ENCODE measurements at regions not wholly inside any gene's neighbourhood (a gene's known extent, or its start where the extent isn't known, plus 50 kb on each side); places are given as distances from the start of the nearest gene placed in this dataset.

DNA sequence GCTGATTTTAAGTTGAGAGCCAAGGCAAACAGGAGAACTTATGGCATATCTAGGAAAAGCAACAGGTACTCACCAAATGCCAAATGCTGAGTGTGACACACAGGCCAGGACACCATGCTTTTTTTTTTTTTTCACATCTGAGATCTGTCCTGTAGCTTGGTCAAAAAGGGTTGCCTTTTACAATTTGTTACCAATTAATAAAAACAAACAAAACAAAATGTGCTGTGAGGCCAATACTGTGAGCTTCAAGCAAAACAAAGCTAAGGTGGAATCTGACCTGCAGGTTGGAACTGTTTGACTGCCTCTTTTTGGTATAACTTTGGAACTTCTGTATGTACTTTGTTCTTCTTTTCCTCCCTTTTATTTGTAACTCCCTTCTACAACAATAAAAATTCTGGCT is 548.5 kb upstream of the IGFBP7 start:
- H3K9me3 ChIP-seq = no peaks in the 10 kb centered on the region
- H3K4me1 ChIP-seq = no peaks in the 10 kb centered on the region
- TF ChIP-seq, protein P1, sequence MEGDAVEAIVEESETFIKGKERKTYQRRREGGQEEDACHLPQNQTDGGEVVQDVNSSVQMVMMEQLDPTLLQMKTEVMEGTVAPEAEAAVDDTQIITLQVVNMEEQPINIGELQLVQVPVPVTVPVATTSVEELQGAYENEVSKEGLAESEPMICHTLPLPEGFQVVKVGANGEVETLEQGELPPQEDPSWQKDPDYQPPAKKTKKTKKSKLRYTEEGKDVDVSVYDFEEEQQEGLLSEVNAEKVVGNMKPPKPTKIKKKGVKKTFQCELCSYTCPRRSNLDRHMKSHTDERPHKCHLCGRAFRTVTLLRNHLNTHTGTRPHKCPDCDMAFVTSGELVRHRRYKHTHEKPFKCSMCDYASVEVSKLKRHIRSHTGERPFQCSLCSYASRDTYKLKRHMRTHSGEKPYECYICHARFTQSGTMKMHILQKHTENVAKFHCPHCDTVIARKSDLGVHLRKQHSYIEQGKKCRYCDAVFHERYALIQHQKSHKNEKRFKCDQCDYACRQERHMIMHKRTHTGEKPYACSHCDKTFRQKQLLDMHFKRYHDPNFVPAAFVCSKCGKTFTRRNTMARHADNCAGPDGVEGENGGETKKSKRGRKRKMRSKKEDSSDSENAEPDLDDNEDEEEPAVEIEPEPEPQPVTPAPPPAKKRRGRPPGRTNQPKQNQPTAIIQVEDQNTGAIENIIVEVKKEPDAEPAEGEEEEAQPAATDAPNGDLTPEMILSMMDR (IDR thresholded peaks at IDR 0.05) = no peak
- H3K36me3 ChIP-seq (ENCODE audit: insufficient read depth in 1 of 2, low read depth in 1 of 2) = no peaks in the 10 kb centered on the region
- DNase-seq (no peak), ATAC-seq (no peak)
- intact Hi-C loops (cut with DNase I) = no loop called here
- no peak overlapping the region for H3K4me3 ChIP-seq
- no peaks in the 10 kb centered on the region for H3K27me3 ChIP-seq (ENCODE audit: insufficient read depth in 3 of 3, low read length in 2 of 3)
- H3K27ac ChIP-seq = no peak overlapping the region

DNA sequence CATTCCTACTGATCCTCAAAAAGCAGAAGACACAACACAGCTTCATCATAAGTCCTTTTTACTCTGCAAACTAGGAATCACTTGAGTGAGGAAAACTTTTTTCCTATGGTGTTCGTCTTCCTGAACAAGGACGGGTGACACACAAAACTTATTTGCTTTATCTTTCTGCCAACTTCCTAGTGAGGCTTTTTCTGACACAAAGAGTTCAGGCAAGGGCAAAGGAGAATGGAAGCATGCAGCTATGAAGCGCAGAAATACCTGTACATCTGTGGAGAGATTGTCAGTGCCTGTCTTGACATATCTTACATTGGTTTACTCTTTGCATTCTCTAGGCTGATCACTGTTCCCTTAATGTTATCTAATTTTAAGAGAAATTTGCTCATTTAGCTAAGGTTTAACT is 548.0 kb upstream of the IGFBP7 start:
- Histone ChIP-seq H3K27me3 (ENCODE audit: insufficient read depth in 3 of 3, low read length in 2 of 3) (no peaks in the 10 kb centered on the region), H3K36me3 (ENCODE audit: insufficient read depth in 1 of 2, low read depth in 1 of 2) (no peaks in the 10 kb centered on the region), H3K9me3 (no peaks in the 10 kb centered on the region), H3K4me3 (no peak overlapping the region), H3K27ac (no peak overlapping the region), H3K4me1 (no peaks in the 10 kb centered on the region)
- TF ChIP-seq, protein P1 (IDR thresholded peaks at IDR 0.05) = no peak
- intact Hi-C loops (cut with DNase I) = no loop called here
- DNase-seq = no peak
- ATAC-seq = no peak
- 62 to 84% (median 82%) methylated on average over 3 of the region's 3 CpGs for WGBS, 3 donors

DNA sequence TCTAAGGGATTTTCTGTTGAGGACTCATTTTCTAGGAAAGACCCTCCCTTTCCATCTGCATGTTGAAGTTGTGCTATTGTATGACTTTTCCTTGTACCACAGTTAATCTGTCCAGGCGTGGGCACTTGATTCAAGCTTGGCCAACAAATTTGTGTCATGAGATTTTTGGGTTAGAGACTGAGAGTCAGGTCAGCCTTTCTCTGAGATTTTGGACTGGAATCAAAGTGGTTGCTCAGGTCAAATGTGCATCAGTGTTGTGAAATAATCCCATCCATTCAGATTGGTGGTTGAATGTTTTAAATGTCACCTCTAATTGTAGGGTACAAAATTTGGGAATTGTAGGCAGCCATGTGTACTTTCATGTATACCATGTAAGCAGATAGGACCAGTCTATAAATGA is 545.2 kb upstream of the IGFBP7 start:
- TF ChIP-seq, protein P1 (IDR thresholded peaks at IDR 0.05) = no peak
- Histone ChIP-seq H3K4me3 (no peak overlapping the region), H3K4me1 (no peaks in the 10 kb centered on the region), H3K9me3 (no peaks in the 10 kb centered on the region), H3K27me3 (ENCODE audit: insufficient read depth in 3 of 3, low read length in 2 of 3) (no peaks in the 10 kb centered on the region), H3K36me3 (ENCODE audit: insufficient read depth in 1 of 2, low read depth in 1 of 2) (no peaks in the 10 kb centered on the region), H3K27ac (no peak overlapping the region)
- WGBS, 3 donors = 55 to 78% (median 67%) methylated on average over 1 of the region's 1 CpG
- intact Hi-C loops (cut with DNase I) = no loop called here
- DNase-seq (no peak), ATAC-seq (no peak)

DNA sequence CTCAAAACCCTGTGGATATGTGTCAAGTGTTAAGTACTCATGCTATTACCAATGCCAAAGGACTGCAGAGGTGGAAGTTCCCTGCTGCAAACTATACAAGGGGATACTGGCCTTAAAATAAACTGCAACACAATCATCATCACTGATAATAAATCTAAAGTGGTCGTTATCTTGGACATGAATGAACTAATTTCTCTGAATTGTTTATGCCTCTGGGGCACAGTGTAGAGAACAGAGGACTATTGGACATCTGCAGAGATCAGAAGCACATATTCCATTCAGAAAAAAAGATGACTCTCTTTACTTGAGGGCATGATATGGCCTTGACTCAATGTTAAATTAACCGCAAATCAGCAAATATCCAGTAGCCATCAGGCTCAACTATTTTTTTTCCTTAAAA is 542.6 kb upstream of the IGFBP7 start:
- no peaks in the 10 kb centered on the region for H3K4me1 ChIP-seq
- TF ChIP-seq, protein P1 (IDR thresholded peaks at IDR 0.05) = no peak
- ATAC-seq (no peak), DNase-seq (no peak)
- H3K36me3 ChIP-seq (ENCODE audit: insufficient read depth in 1 of 2, low read depth in 1 of 2) = no peaks in the 10 kb centered on the region
- intact Hi-C loops (cut with DNase I) = no loop called here
- no peak overlapping the region for H3K4me3 ChIP-seq
- no peaks in the 10 kb centered on the region for H3K27me3 ChIP-seq (ENCODE audit: insufficient read depth in 3 of 3, low read length in 2 of 3)
- 75 to 77% (median 76%) methylated on average over 2 of the region's 2 CpGs for WGBS, 3 donors
- no peak overlapping the region for H3K27ac ChIP-seq
- no peaks in the 10 kb centered on the region for H3K9me3 ChIP-seq

DNA sequence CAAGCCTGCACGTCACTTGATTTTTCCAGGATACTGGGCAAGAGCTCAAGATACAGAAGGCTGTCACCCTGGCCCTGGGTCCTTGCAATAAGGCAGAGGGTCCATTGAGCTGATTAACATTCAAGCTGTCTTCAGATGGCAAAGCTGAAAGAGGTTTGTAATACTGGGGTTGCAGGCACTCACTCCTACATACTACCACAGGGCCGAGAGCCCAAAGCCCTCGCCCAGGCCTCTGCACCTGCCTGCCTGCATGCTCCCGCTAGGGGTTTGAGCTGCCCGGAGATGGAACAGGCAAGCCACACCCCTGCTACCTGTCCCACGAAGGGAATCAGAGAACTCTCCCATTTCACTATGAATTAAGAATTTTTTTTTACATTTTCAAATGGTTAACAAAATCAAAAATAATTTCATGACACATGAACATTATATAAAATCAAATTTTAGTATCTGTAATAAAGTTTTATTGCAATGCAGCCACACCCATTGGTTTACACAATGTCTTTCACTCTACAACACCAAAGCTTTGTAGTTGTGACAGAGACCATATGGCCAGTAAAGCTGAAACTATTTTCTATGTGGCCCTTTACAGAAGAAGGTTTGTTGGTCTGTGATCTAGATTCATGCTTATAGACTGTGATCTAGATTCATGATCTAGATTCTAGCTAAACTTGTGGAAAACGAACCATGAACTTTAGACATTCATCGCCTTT is 530.4 kb upstream of the IGFBP7 start:
- no peak for DNase-seq
- WGBS, 3 donors = 84 to 89% (median 88%) methylated on average over 8 of the region's 8 CpGs
- intact Hi-C loops (cut with DNase I) = no loop called here

More for the DNA sequence above, 530.4 kb upstream of the IGFBP7 start:
- no peak for ATAC-seq
- Histone ChIP-seq H3K27ac (no peak overlapping the region), H3K4me3 (no peak overlapping the region), H3K4me1 (no peaks in the 10 kb centered on the region), H3K27me3 (ENCODE audit: insufficient read depth in 3 of 3, low read length in 2 of 3) (no peaks in the 10 kb centered on the region), H3K9me3 (no peaks in the 10 kb centered on the region), H3K36me3 (ENCODE audit: insufficient read depth in 1 of 2, low read depth in 1 of 2) (no peaks in the 10 kb centered on the region)
- TF ChIP-seq, protein P1 (IDR thresholded peaks at IDR 0.05) = no peak

Measured in psoas muscle (tissue), 7 donors.